CD1c-positive myeloid dendritic cell (primary cell): ENCODE measurements at regions not wholly inside any gene's neighbourhood (a gene's known extent, or its start where the extent isn't known, plus 50 kb on each side); places are given as distances from the start of the nearest gene placed in this dataset.
A peak's percentile ranks its signal among the peaks of the same experiment; 100 is the strongest.

Experiments used
- DNase-seq: peaks from one replicate; pipeline ENCODE4 v3.0.0-alpha.2; 2016; ENCODE audit errors: extremely low spot score

GRCh38 chr6:149149653-149150052, 167.9 kb upstream of the TAB2 start:
- DNase-seq: no peak

- no peak for DNase-seq
Observed at GRCh38 chr6:149150301-149150700, 167.2 kb upstream of the TAB2 start.

GRCh38 chr6:149150801-149151398, 166.6 kb upstream of the TAB2 start:
- no peak for DNase-seq

GRCh38 chr6:149152521-149152920, 165.0 kb upstream of the TAB2 start:
- DNase-seq: no peak

GRCh38 chr6:149153100-149153499, 164.4 kb upstream of the TAB2 start:
- peak; percentile 58 for DNase-seq

- no peak for DNase-seq
Observed at GRCh38 chr6:149153693-149154092, 163.8 kb upstream of the TAB2 start.

- DNase-seq: no peak
Observed at GRCh38 chr6:149154261-149154821, 163.2 kb upstream of the TAB2 start.

GRCh38 chr6:149157126-149157525, 160.4 kb upstream of the TAB2 start:
- no peak for DNase-seq

- DNase-seq: no peak
Observed at GRCh38 chr6:149158076-149158475, 159.4 kb upstream of the TAB2 start.

GRCh38 chr6:149160943-149161342, 156.6 kb upstream of the TAB2 start:
- no peak for DNase-seq

GRCh38 chr6:149162924-149163323, 154.6 kb upstream of the TAB2 start:
- DNase-seq: no peak

- no peak for DNase-seq
Observed at GRCh38 chr6:149164199-149164750, 153.2 kb upstream of the TAB2 start.

- DNase-seq: no peak
Observed at GRCh38 chr6:149166336-149166735, 151.2 kb upstream of the TAB2 start.

GRCh38 chr6:149166747-149167146, 150.8 kb upstream of the TAB2 start:
- DNase-seq: no peak

- no peak for DNase-seq
Observed at GRCh38 chr6:149168968-149169367, 148.5 kb upstream of the TAB2 start.

GRCh38 chr6:149169761-149170511, 147.6 kb upstream of the TAB2 start:
- no peak for DNase-seq

GRCh38 chr6:149170564-149171452, 146.7 kb upstream of the TAB2 start:
- no peak for DNase-seq

GRCh38 chr6:149173222-149173621, 144.3 kb upstream of the TAB2 start:
- no peak for DNase-seq

GRCh38 chr6:149174962-149175361, 142.6 kb upstream of the TAB2 start:
- DNase-seq: no peak

GRCh38 chr6:149176971-149177667, 140.4 kb upstream of the TAB2 start:
- no peak for DNase-seq

- DNase-seq: no peak
Observed at GRCh38 chr6:149179431-149179830, 138.1 kb upstream of the TAB2 start.
